ENCODE measurements at regions not wholly inside any gene's neighbourhood (a gene's known extent, or its start where the extent isn't known, plus 50 kb on each side); places are given as distances from the start of the nearest gene placed in this dataset.

- intact Hi-C loops (cut with micrococcal nuclease): no loop called here
- BruUV-seq (replicated peaks): no TSS peak
- no peaks in the 10 kb centered on the region for H4K20me1 ChIP-seq (ENCODE audit: insufficient read depth)
- ChIA-PET POLR2A (no interaction called here), RAD21 (ENCODE audit: low non-redundant PET in 1 of 2, low total read pairs in 2 of 2, uncharacterized antibody in 2 of 2, unreplicated experiment in 2 of 2) (no interaction called here), CTCF (no interaction called here)
- DNase-seq (ENCODE audit: low read depth, low spot score) (no peak), ATAC-seq (no peak)
- H3K9me2 ChIP-seq (ENCODE audit: insufficient read depth): no peaks in the 10 kb centered on the region
- no peak overlapping the region for H3K9ac ChIP-seq (ENCODE audit: low read length)
- no peak overlapping the region for H2AFZ ChIP-seq (ENCODE audit: low read depth, low read length, poor library complexity, severe bottlenecking)
- H3K27me3 ChIP-seq (ENCODE audit: insufficient read depth, low read length): no peaks in the 10 kb centered on the region
- no peak overlapping the region for H3K4me3 ChIP-seq (replicated peaks in 1 of 2; ENCODE audit: low read depth in 1 of 2, low read length in 2 of 2)
- no peaks in the 10 kb centered on the region for H3K4me1 ChIP-seq (ENCODE audit: control insufficient read depth in 1 of 2, insufficient read depth in 2 of 2, low read length in 2 of 2)
- H3K27ac ChIP-seq (ENCODE audit: low read depth, low read length): no peak overlapping the region
- no peaks in the 10 kb centered on the region for H3K79me2 ChIP-seq (ENCODE audit: insufficient read depth, low read length)
- H3K9me3 ChIP-seq (ENCODE audit: control insufficient read depth in 1 of 2, insufficient read depth in 1 of 2, low read depth in 1 of 2, low read length in 2 of 2): peaks cover 6 to 25% of the 10 kb centered on the region in 2 experiments; a peak in 2 of 4 replicates
- TF ChIP-seq EZH2 (IDR thresholded peaks at IDR 0.05) (no peak), POLR2A (IDR thresholded peaks at IDR 0.05; ENCODE audit: borderline replicate concordance, extremely low read depth, insufficient read depth, insufficient read length) (no peak)
- H3K4me2 ChIP-seq (ENCODE audit: low read length): no peak overlapping the region
- no peaks in the 10 kb centered on the region for H3K36me3 ChIP-seq (ENCODE audit: control insufficient read depth in 1 of 2, insufficient read depth in 2 of 2, low read length in 2 of 2)
Observed at GRCh38 chr5:8930021-8930420, 615.9 kb downstream of the SEMA5A start.

- intact Hi-C loops (cut with micrococcal nuclease): no loop called here
- H2AFZ ChIP-seq (ENCODE audit: low read depth, low read length, poor library complexity, severe bottlenecking): no peak overlapping the region
- BruUV-seq (replicated peaks): no TSS peak
- H3K4me2 ChIP-seq (ENCODE audit: low read length): no peak overlapping the region
- no peaks in the 10 kb centered on the region for H3K79me2 ChIP-seq (ENCODE audit: insufficient read depth, low read length)
- no peaks in the 10 kb centered on the region for H4K20me1 ChIP-seq (ENCODE audit: insufficient read depth)
- ChIA-PET POLR2A (no interaction called here), RAD21 (ENCODE audit: low non-redundant PET in 1 of 2, low total read pairs in 2 of 2, uncharacterized antibody in 2 of 2, unreplicated experiment in 2 of 2) (no interaction called here), CTCF (no interaction called here)
- H3K9me2 ChIP-seq (ENCODE audit: insufficient read depth): no peaks in the 10 kb centered on the region
- no peak overlapping the region for H3K9ac ChIP-seq (ENCODE audit: low read length)
- ATAC-seq (no peak), DNase-seq (ENCODE audit: low read depth, low spot score) (no peak)
- TF ChIP-seq ELF1 (IDR thresholded peaks at IDR 0.05; ENCODE audit: borderline replicate concordance, low read depth) (no peak), CEBPB (IDR thresholded peaks at IDR 0.05; ENCODE audit: low read depth) (no peak), POLR2A (IDR thresholded peaks at IDR 0.05; ENCODE audit: borderline replicate concordance, extremely low read depth, insufficient read depth, insufficient read length) (no peak), SIN3A (IDR thresholded peaks at IDR 0.05; ENCODE audit: low read depth) (no peak), JUND (IDR thresholded peaks at IDR 0.05) (no peak), EZH2 (IDR thresholded peaks at IDR 0.05) (no peak), SP1 (IDR thresholded peaks at IDR 0.05; ENCODE audit: low read depth) (no peak), YY1 (IDR thresholded peaks at IDR 0.05; ENCODE audit: extremely low read depth, insufficient replicate concordance, low read depth, low read length) (no peak), CBX3 (IDR thresholded peaks at IDR 0.05; ENCODE audit: low read depth) (no peak)
- no peaks in the 10 kb centered on the region for H3K27me3 ChIP-seq (ENCODE audit: insufficient read depth, low read length)
- H3K36me3 ChIP-seq (ENCODE audit: control insufficient read depth in 1 of 2, insufficient read depth in 2 of 2, low read length in 2 of 2): no peaks in the 10 kb centered on the region
- no peak overlapping the region for H3K4me3 ChIP-seq (replicated peaks in 1 of 2; ENCODE audit: low read depth in 1 of 2, low read length in 2 of 2)
- no peak overlapping the region for H3K27ac ChIP-seq (ENCODE audit: low read depth, low read length)
- no peaks in the 10 kb centered on the region for H3K4me1 ChIP-seq (ENCODE audit: control insufficient read depth in 1 of 2, insufficient read depth in 2 of 2, low read length in 2 of 2)
- H3K9me3 ChIP-seq (ENCODE audit: control insufficient read depth in 1 of 2, insufficient read depth in 1 of 2, low read depth in 1 of 2, low read length in 2 of 2): peaks cover 6 to 26% of the 10 kb centered on the region in 2 experiments; a peak in 2 of 4 replicates
Observed at GRCh38 chr5:8934455-8934854, 611.4 kb downstream of the SEMA5A start.
